Hematopoietic multipotent progenitor cell treated with erythropoietin and hydrocortisone succinate and interleukin-3 and kit ligand, for 4 days (in vitro differentiated cells): ENCODE measurements at regions not wholly inside any gene's neighbourhood (a gene's known extent, or its start where the extent isn't known, plus 50 kb on each side); places are given as distances from the start of the nearest gene placed in this dataset.

Source experiments
- DNase-seq: peaks from one replicate; pipeline ENCODE4 v3.0.0-alpha.2; 2015

DNA sequence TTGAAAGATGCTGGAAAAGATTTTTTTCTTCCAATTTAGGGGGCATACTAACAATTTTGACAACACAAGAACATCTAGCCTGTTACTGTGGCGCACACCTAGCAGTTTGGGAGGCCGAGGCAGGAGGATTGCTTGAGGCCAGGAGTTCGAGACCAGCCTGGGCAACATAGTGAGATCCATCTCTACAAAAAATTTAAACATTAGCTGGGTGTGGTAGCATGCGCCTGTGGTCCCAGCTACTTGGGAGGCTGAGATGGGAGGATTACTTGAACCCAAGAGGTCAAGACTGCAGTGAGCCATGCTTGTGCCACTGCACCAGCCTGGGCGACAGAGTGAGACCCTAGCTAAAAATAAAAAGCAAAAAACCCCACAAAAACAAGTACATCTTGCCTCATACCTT is 168.8 kb downstream of the TANC2 start:
- DNase-seq = no peak

- DNase-seq = no peak
Measured at GRCh38 chr17:63136369-63137012, 170.5 kb downstream of the TANC2 start.

- DNase-seq = no peak
Measured at GRCh38 chr17:63137163-63137562, 171.1 kb downstream of the TANC2 start.

DNA sequence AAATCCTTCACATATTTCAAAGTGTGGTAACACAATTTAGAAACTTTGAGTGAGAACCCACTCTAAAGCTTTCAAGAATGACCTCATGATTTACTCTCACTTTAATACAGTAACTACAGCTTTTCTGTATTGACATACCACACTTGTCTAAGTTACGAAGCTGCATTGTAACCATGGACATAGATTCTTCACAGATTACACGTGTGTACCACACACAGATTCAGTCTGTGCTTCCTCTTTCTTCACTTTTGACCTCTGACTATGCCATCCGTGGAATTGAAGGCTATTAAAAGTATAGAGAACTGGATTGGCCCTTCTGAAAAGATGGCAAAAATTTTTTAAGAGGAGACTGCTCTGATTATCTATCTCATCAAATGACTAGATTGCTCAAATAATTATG is 172.7 kb downstream of the TANC2 start:
- peak; percentile 55 for DNase-seq

GRCh38 chr17:63139356-63139755 is 173.3 kb downstream of the TANC2 start:
- DNase-seq = no peak

DNA sequence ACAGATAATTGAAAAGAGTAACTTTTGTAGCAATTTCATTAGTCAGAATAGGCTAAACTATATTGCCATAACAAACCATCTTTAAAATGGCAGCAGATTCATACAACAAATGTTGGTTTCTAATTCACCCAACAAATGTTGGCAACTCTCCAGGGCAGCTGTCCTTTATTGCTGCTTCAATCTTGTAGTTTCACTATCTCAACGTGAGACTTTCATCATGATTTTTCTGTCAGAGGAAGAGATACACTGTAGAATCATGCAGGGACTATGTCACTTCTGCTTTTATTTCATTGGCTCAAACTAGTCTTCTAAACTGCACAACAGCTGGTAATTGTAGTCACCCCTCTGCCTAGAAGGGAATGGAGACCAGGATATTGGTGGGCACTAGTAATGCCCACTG is 174.2 kb downstream of the TANC2 start:
- peak; percentile 75 for DNase-seq

- DNase-seq = no peak
Measured at GRCh38 chr17:63142836-63143235, 176.8 kb downstream of the TANC2 start.

DNA sequence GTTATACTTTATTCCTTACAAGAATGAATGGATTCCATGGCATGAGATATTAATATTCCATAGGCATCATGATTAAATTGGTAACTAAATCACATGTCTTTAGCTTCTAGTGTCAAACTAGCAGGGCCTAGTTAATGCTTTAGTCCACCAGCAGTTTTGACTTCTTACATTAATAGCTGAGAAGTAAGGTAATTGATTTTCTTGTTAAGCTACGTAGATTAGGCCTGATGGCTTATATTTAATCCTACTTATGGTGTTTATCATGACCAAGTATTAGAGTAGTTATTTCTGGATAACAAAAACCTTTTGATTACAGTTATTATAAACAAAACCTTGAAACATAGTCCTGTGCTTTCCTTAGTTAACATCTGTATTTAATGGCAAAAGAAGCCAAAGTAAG is 184.5 kb downstream of the TANC2 start:
- DNase-seq = no peak

DNA sequence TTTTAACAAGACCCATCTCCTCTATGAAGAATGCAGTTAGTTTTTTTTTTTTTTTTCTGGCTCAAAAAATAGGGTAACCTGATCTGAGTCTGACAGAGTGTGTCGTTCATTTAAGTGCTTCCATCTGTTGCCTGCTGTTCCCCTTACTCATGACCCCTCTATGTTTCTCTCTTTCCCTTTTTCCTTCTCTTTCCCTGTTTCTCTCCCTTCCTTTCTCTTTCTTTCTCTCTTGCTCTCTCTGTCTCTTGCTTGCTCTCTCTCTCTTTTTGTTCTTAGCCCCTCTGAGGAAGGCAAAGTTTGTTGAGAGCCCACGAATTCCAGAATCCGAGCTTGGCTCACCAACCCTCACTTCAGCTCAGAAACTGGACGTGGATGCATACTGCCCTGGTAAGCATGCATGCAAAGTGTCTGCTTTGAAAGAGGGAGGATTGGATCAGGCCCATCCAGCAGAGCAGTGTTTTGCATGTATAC is 185.0 kb downstream of the TANC2 start:
- DNase-seq = no peak

DNA sequence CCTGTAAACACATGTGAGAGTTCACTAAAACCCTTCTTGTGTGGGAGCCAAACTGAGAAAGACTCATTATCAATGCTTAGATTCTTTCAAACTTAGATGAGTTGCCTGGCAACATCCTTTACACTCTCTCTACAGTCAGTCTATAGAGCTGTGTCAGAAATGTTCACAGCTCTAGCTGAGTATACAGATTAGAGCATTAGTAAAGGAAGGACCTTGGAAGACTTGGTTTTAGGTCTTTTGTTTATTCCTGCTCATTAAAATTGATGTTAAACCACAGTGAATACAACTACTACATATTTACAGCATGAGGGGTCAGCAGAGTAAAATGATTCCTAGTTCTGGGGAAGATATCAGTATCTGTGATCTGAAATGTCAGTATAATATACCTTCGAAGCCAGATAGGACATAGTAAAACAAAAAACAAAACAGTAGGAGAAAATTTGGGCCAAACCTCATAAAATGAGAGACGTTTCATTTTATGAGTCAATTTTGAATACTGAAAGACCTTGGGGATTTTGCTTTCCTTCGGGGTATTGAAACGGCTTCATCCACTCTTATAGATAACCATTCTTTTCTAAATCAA is 186.0 kb downstream of the TANC2 start:
- DNase-seq = no peak

DNA sequence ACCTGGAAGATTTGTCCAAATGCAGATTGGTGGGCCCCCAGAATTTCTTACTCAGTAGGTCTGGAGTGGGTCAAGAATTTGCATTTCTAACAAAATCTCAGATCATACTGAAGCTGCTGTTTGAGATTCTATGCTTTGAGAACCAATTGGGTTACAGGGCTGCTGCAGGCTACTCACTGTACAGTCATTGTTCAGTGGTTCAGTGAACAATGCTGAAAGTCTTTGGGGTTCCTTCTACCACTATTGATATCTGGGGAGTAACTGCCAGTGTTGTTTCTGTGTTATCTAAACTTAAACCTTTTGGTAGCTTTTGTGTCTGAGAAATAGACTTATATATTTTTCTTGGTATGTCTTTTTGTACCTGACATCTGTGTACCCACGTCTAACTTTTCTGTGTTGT is 187.5 kb downstream of the TANC2 start:
- DNase-seq = no peak

GRCh38 chr17:63154586-63155244 is 188.7 kb downstream of the TANC2 start:
- DNase-seq = no peak

- peak; percentile 28 for DNase-seq
Measured at GRCh38 chr17:63156986-63157385, 191.0 kb downstream of the TANC2 start.

DNA sequence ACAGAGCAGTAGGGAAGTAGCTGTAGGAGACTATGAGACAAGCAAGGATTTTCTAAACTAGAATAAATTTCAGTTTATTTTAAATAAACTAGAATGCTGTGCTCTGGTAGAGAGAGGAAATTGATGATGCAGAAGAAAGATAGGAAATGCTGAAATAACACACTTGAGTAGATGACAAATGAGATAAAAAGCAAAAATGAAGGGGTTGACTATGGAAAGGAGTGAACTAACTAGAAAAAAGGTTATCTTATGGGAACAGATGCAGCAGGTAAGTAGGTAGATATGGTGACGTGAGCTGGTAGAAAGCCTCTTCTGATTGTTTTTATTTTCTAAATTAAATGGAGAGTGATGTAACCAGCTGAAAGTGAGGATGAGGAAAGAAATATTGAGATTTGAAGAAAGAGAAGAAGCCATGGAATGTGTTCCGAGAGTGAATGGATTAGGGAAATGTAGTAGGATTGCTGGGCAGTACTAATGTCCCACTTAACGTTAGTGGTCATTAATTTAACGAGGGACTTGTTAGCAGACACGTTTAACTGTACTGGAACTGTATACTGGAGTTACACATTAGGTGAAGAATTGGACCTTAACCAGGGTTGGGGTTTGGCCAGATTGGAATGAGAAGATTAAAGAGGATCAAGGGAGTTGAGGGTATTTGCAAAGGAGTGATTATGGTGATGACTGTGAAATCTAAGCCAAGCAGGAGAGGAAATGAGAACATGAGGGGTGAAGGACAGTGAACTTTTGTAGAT is 196.5 kb downstream of the TANC2 start:
- no peak for DNase-seq

- DNase-seq = no peak
Measured at GRCh38 chr17:63163158-63163520, 197.1 kb downstream of the TANC2 start.

GRCh38 chr17:63165400-63165799 is 199.4 kb downstream of the TANC2 start:
- no peak for DNase-seq

DNA sequence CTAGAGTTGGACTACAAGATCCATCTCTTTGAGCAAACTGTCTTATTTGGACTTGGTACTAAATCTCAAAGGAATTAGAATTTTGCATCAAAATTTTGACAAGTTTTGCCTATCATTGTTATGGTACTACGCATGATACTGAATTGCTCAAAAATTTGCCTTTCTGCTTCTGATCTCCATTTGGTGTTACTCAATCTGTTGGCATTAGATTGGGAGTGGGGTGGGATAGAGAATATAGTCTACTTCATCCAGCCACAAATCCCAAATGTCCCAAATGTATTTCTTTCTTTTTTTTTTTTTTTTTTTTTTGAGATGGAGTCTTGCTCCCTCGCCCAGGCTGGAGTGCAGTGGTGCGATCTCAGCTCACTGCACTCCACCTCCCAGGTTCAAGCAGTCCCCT is 204.8 kb downstream of the TANC2 start:
- DNase-seq = no peak

DNA sequence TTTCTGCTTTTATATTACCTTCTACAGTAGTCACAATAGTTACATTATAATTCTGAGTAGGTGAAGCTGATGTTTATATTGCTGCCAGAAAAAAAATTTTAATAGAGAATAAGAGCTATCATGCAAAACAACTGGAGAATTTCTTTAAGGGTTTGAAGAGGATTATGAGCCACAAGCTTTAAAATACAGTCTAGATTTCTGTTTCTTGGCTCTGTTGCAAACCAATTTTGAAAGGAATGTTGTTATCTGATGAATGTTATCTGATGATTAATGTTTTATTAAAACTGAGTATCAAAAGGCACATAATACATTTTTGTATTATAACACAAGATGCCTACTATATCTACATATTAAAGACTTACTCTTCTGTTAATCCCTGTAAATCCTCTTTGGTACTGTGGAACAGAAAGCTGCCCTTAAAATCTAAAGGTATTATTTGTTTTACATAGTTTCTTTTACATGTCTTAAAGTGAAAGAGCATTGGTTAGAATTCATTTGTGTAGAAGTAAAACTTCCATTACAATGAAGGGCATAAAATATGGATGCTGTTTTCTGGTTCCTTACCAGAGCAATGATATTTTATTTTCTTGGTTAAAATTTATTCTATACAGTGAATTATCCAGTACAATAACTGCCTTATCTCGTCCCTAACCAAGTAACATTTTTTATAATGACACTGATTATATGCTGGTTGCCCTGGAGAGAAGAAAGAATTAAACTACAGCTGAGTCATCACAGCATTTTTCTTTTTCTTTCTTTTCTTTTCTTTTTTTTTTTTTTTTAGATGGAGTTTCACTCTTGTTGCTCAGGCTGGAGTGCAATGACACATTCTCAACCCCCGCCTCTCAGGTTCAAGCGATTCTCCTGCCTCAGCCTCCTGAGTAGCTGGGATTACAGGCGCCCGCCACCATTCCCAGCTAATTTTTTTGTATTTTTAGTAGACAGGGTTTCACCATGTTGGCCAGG is 205.7 kb downstream of the TANC2 start:
- no peak for DNase-seq

GRCh38 chr17:63173450-63173849 is 207.4 kb downstream of the TANC2 start:
- DNase-seq = no peak

DNA sequence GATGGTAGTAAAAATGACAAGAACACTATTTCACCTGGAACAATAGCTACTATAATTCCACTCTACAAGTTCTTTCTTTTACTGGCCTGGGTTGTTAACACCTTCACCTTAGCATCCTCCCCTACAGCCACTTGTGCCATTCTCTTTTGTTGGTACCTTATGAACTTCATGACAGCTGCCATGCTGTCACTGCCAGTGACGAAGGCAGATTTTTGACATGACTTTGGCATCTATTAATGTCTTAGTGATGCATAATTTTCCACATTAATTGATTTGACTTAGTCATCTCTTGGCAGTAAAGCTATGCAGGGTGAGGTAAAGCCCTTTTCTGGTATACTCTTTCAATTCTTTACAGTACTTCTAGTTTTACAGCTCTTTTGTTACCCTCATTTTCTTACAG is 207.9 kb downstream of the TANC2 start:
- no peak for DNase-seq

GRCh38 chr17:63178530-63178929 is 212.5 kb downstream of the TANC2 start:
- no peak for DNase-seq

GRCh38 chr17:63181856-63182255 is 215.8 kb downstream of the TANC2 start:
- no peak for DNase-seq

DNA sequence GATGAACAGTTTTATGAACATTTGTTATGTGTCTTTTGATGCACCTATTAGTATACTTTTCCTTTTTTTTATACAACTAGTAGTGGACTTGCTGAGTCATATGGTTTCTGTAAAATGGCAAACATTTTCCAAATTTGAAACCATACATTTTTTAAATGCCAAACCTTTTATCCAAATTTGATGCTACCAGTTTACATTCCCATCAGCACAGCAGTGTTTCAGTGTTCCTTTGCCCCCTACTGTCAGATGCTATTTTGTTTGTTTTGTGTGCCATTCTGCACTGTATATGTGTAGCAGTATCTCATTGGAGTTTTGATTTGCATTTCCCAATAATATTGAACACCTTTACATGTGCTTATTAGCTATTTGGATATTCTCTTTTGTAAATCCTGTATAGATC is 219.4 kb downstream of the TANC2 start:
- DNase-seq = no peak
